Lower lobe of right lung (tissue), 2 donors: ENCODE measurements at regions not wholly inside any gene's neighbourhood (a gene's known extent, or its start where the extent isn't known, plus 50 kb on each side); places are given as distances from the start of the nearest gene placed in this dataset.

Source experiments
- ATAC-seq, 2 donors: fragments of 200-7000 bp; cut with Tn5 transposase; one replicate each; pipeline ENCODE4 v1.9.1; 2020 to 2022; ENCODE audit warnings: mild to moderate bottlenecking in 2 of 2, moderate library complexity in 2 of 2
- DNase-seq: peaks from one replicate; pipeline ENCODE4 v3.0.0-alpha.2; 2020
- H3K27ac ChIP-seq: fragments of 200-600 bp; one replicate; pipeline ENCODE4 v1.8.0; 2022
- H3K27me3 ChIP-seq: fragments of 200-600 bp; one replicate; pipeline ENCODE4 v1.8.0; 2022; ENCODE audit warnings: low read depth
- H3K36me3 ChIP-seq: fragments of 200-600 bp; one replicate; pipeline ENCODE4 v1.8.0; 2022; ENCODE audit warnings: mild to moderate bottlenecking
- H3K4me1 ChIP-seq: fragments of 200-600 bp; one replicate; pipeline ENCODE4 v1.8.0; 2022
- H3K4me3 ChIP-seq: fragments of 200-600 bp; one replicate; pipeline ENCODE4 v1.8.0; 2022; ENCODE audit warnings: mild to moderate bottlenecking
- H3K9me3 ChIP-seq: fragments of 200-600 bp; one replicate; pipeline ENCODE4 v1.8.0; 2022
- CTCF ChIP-seq: fragments of 200-600 bp; IDR thresholded peaks from one replicate; pipeline ENCODE4 v1.8.0; 2022; ENCODE audit warnings: antibody characterized with exemption, mild to moderate bottlenecking
- intact Hi-C: fragments of 100-400 bp; cut with DNase I; formaldehyde crosslinking; loops from one replicate; pipeline ENCODE4 v1.11.0; 2022
- donor health status: DM: no; HTN: yes; CAD: no; lungs with severe emphysema.

DNA sequence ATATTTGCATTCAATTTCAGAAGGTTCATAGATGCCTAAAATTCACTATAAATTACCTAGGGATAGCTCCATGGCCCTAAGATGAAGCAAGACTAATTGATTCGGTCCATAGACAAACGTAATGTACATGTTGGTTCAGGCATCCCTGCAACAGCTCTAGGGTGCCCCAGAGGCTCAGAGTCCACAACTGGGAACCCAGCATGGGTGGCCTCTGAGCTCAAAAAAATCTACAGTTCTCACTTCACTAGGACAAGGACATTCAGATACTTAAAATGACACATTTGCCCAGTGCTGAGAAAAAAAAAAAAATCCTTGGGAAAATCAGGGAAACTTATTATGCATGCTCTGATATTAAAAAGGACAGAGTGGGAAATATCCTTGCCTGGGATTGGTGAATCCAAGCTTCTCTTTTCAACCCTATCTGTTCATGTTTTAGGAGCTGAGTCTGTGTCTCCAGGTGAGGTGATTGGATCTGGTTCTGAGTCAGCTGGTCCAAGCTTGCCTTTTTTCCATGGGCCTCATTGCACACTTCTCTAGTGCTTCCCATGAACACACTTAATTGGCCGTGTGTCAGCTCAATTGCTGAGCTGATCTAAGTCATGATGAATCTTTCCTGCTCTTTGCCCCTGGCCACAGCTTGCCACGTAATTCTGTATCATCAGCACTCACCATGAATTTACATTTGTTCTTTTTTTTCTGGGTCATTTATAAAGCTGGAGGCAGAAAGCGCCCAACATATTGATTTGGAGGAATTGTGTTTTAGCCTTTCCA, 116.3 kb upstream of the RCN1 start:
- ATAC-seq = no peak
- no peak overlapping the region for H3K27ac ChIP-seq
- intact Hi-C loops = no loop called here

DNA sequence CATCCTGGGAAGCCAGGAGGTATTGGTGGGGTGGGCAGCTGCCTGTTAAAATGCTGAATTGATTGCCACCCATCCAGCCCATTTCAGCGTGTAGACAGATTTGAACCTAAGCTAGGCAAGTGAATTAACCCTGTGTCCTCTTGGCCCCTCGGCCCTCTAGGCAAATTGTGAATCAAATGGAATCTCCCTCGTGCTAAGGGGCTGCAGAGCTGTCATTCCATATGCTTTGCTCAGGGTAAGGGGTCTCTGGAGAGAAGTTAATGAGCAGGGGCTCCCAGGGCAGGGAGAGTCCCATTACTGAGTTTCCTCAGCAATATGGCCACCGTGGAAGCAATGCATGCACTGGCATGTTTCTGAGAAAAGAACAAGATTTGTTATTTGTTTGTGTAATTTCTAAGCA, 117.7 kb upstream of the RCN1 start:
- Histone ChIP-seq H3K27ac (no peak overlapping the region), H3K9me3 (no peaks in the 10 kb centered on the region), H3K4me1 (no peaks in the 10 kb centered on the region), H3K4me3 (no peak overlapping the region), H3K36me3 (no peaks in the 10 kb centered on the region), H3K27me3 (peaks cover 5% of the 10 kb centered on the region)
- no peak for TF ChIP-seq CTCF
- intact Hi-C loops = no loop called here
- no peak for ATAC-seq
- DNase-seq = no peak

More for the DNA sequence above, 116.3 kb upstream of the RCN1 start:
- DNase-seq = no peak
- Histone ChIP-seq H3K36me3 (no peaks in the 10 kb centered on the region), H3K27me3 (peaks cover 5% of the 10 kb centered on the region), H3K4me3 (no peak overlapping the region), H3K4me1 (no peaks in the 10 kb centered on the region), H3K9me3 (no peaks in the 10 kb centered on the region)
- TF ChIP-seq CTCF = no peak

DNA sequence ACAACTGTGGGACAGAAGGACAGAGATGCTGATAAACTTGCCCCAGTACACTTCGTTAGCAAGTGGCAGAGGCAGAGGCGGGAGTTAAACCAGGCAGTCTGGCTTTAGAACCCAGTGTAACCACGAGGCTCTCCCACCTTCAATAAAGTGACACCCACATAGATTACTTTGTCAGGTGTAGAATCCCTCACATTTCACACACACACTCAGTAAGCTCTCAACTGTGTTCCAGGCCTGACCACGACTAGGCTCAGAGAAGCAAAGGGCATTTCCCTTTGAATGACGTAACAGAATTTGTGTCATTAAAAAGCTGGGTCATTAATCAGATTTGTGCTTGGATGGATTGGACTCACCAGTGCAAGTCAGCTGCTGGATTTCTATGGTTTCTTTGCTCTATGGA, 118.3 kb upstream of the RCN1 start:
- Histone ChIP-seq H3K4me1 (no peaks in the 10 kb centered on the region), H3K4me3 (no peak overlapping the region), H3K27me3 (peaks cover 5% of the 10 kb centered on the region), H3K27ac (no peak overlapping the region), H3K9me3 (no peaks in the 10 kb centered on the region), H3K36me3 (no peaks in the 10 kb centered on the region)
- ATAC-seq (no peak), DNase-seq (no peak)
- intact Hi-C loops = no loop called here
- no peak for TF ChIP-seq CTCF

DNA sequence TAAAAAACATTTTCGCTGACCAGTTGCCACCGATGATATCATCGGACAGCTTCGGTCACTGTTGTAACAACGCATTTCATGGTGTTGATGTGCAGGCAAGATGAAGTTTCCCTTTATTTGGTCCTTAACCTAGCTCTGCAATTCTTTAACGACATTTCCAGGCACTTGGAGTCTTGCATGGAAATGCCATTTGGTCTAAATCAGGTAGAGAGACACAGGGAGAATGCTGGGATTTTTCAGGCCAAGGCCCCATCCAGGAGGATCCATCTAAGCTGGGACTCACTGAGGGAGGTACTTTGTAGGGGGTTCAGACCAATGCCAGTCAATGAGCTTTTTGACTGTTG, 121.5 kb upstream of the RCN1 start:
- intact Hi-C loops = no loop called here
- H3K4me3 ChIP-seq = no peak overlapping the region
- H3K4me1 ChIP-seq = no peaks in the 10 kb centered on the region
- DNase-seq = no peak
- H3K27me3 ChIP-seq = peaks cover 5% of the 10 kb centered on the region
- no peak for TF ChIP-seq CTCF
- H3K27ac ChIP-seq = no peak overlapping the region
- no peaks in the 10 kb centered on the region for H3K9me3 ChIP-seq
- ATAC-seq = no peak
- no peaks in the 10 kb centered on the region for H3K36me3 ChIP-seq

DNA sequence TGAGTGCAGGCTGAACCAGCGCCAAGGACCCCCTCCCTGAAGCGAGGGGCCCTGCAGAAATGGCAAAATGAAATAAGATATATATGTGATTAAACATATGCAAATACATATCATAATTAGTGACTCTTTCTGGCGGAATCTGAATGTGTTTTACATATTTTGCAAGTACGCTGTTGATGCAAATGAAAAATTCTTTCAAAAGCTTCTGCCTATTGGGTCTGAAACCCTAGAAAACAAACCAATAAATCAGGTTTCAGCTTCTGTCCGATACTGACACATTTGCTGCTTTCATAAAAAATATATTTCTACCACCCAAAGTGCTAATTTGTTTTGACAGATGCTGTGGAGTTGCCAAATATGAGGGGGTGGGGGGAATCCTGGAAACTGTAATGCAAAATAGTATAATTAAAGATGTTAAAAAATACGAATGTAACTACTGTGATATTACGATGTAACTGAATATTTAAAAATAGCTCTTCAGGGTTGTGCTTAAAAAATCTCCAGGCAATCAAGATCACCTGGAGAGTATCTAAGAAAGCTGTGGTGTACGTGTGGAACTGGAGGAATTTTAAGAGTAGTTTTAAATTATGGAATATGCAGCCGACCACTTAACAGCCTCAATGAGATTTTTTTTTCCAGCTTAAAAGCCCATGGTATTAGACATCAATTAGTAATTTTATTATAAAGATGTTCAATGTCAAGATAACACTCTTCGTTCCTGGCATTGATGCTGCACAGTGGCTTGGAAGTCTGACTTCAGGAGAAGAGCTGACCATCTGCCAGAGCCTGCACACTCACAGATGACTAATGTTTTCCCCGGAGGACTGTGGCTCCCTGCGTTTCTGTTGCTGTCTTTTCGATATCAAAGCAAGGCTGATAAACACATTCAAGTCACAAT, 122.2 kb upstream of the RCN1 start:
- no peaks in the 10 kb centered on the region for H3K9me3 ChIP-seq
- H3K36me3 ChIP-seq = no peaks in the 10 kb centered on the region
- DNase-seq (no peak), ATAC-seq (no peak)
- no peak for TF ChIP-seq CTCF
- H3K27ac ChIP-seq = no peak overlapping the region
- intact Hi-C loops = no loop called here
- no peak overlapping the region for H3K4me3 ChIP-seq
- no peaks in the 10 kb centered on the region for H3K4me1 ChIP-seq
- H3K27me3 ChIP-seq = peaks cover 5% of the 10 kb centered on the region
